Left lung (tissue), 4 donors: ENCODE measurements at regions not wholly inside any gene's neighbourhood (a gene's known extent, or its start where the extent isn't known, plus 50 kb on each side); places are given as distances from the start of the nearest gene placed in this dataset.

Experiments
- ATAC-seq: fragments of 200-7000 bp; cut with Tn5 transposase; one replicate; pipeline ENCODE4 v1.9.1; 2020; ENCODE audit warnings: moderate library complexity
- DNase-seq, 4 donors: peaks; one replicate each; pipeline ENCODE4 v3.0.0-alpha.2; 2013 to 2020
- H3K27ac ChIP-seq, 2 donors: fragments of 200-600 bp; sonication (generic) in 1 of 2; one replicate each; pipeline versions ENCODE4 v1.5.0 to v1.8.0; 2020 to 2021
- H3K27me3 ChIP-seq, 2 donors: fragments of 200-600 bp; sonication (generic) in 1 of 2; one replicate each; pipeline versions ENCODE4 v1.5.0 to v1.8.0; 2020 to 2021
- H3K36me3 ChIP-seq, 2 donors: fragments of 200-600 bp; sonication (generic) in 1 of 2; one replicate each; pipeline versions ENCODE4 v1.5.0 to v1.8.0; 2020 to 2021
- H3K4me1 ChIP-seq, 2 donors: fragments of 200-600 bp; one replicate each; pipeline ENCODE4 v1.8.0; 2021
- H3K4me3 ChIP-seq, 2 donors: fragments of 200-600 bp; sonication (generic) in 1 of 2; one replicate each; pipeline versions ENCODE4 v1.5.0 to v1.8.0; 2020 to 2021; ENCODE audit warnings: mild to moderate bottlenecking in 1 of 2
- H3K9me3 ChIP-seq, 2 donors: fragments of 200-600 bp; sonication (generic) in 1 of 2; one replicate each; pipeline versions ENCODE4 v1.5.0 to v1.8.0; 2020 to 2021
- CTCF ChIP-seq, 2 donors: fragments of 200-600 bp; sonication (generic) in 1 of 2; IDR thresholded peaks; one replicate each; pipeline versions ENCODE4 v1.5.0 to v1.8.0; 2021; ENCODE audit warnings: antibody characterized with exemption in 2 of 2
- intact Hi-C, 2 donors: fragments of 100-400 bp; cut with DNase I; formaldehyde crosslinking; loops; one replicate each; pipeline versions ENCODE4 v1.11.2 to v1.14.2; 2022
- microRNA-seq, 2 donors: library from miRNA; unstranded; fragments of <30 nt; microRNA quantifications; one replicate each; pipeline ENCODE4, GENCODE V29; 2019
- donor health status: DM: no; HTN: yes; CAD: no.
- donor health status: DM: no; HTN: no; CAD: no.

GRCh38 chr14:65360144-65360784 lies 52.3 kb upstream of the FUT8 start:
- DNase-seq = no peak

GRCh38 chr14:65361920-65362319 lies 50.6 kb upstream of the FUT8 start:
- Histone ChIP-seq H3K4me3 (no peak overlapping the region), H3K4me1 (peaks cover 0 to 8% of the 10 kb centered on the region in 2 donors), H3K36me3 (no peaks in the 10 kb centered on the region), H3K27me3 (no peaks in the 10 kb centered on the region), H3K9me3 (no peaks in the 10 kb centered on the region), H3K27ac (no peak overlapping the region)
- intact Hi-C loops = no loop called here
- no peak for TF ChIP-seq CTCF (IDR thresholded peaks at IDR 0.05)
- ATAC-seq (peak; percentile 58), DNase-seq (peak in 2 of 4 donors; percentile 73 to 89)

More at GRCh38 chr14:65360144-65360784, 52.3 kb upstream of the FUT8 start:
- Histone ChIP-seq H3K9me3 (no peaks in the 10 kb centered on the region), H3K27ac (no peak overlapping the region), H3K27me3 (no peaks in the 10 kb centered on the region), H3K4me3 (no peak overlapping the region), H3K4me1 (peaks cover 0 to 8% of the 10 kb centered on the region in 2 donors), H3K36me3 (no peaks in the 10 kb centered on the region)
- ATAC-seq = no peak
- intact Hi-C loops = no loop called here
- TF ChIP-seq CTCF (IDR thresholded peaks at IDR 0.05) = no peak

Small RNA genes lying in the stretch of these regions (microRNA-seq; reads per million reads assigned to microRNA genes)
- 0 to 0.27 reads per million in 2 donors for gene MIR4708
